ENCODE measurements at regions not wholly inside any gene's neighbourhood (a gene's known extent, or its start where the extent isn't known, plus 50 kb on each side); places are given as distances from the start of the nearest gene placed in this dataset.

DNA sequence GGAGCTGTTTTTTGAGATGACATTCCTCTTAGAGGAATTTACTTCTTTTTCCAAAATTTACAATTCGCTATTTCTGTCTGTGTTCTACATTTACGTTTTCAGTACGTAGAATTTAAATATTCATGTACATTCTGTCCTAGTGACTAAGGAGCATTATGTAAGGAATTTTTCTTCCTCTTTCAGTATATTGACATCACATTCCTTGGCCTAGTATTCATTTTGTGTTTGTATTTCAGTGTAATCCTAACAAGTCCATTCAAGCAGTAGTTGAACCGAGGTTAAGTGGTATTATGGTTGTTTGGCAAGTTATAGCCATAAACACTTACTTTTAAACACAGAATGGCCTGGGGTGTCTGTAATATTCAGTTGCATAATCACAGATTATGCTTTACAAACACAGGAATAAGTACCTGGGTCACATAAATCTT, 465.2 kb downstream of the PCNX1 start:
- TF ChIP-seq, protein P1, sequence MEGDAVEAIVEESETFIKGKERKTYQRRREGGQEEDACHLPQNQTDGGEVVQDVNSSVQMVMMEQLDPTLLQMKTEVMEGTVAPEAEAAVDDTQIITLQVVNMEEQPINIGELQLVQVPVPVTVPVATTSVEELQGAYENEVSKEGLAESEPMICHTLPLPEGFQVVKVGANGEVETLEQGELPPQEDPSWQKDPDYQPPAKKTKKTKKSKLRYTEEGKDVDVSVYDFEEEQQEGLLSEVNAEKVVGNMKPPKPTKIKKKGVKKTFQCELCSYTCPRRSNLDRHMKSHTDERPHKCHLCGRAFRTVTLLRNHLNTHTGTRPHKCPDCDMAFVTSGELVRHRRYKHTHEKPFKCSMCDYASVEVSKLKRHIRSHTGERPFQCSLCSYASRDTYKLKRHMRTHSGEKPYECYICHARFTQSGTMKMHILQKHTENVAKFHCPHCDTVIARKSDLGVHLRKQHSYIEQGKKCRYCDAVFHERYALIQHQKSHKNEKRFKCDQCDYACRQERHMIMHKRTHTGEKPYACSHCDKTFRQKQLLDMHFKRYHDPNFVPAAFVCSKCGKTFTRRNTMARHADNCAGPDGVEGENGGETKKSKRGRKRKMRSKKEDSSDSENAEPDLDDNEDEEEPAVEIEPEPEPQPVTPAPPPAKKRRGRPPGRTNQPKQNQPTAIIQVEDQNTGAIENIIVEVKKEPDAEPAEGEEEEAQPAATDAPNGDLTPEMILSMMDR (IDR thresholded peaks at IDR 0.05; ENCODE audit: insufficient read depth, low read depth, low read length) = no peak
- TF ChIP-seq EZH2 (IDR thresholded peaks at IDR 0.05; ENCODE audit: insufficient read depth, low read length) = no peak
